ENCODE measurements at regions not wholly inside any gene's neighbourhood (a gene's known extent, or its start where the extent isn't known, plus 50 kb on each side); places are given as distances from the start of the nearest gene placed in this dataset.

DNA sequence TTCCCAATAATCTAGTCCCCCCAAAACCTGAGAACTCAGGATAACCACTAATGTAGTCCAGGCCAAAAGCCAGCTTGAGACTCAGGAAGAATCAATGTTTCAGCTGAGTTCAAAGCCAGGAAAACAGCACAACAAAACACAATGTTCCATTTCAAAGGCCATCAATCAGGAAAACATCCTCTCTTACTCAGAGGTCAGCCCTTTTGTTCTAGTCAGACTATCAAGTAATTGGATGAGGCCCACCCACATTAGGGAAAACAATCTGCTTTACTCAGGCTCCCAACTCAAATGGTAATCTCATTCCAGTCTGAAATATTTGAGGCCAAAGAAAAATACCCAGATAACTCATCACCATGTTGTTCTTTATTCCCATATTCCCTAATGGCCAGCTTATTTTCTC lies 152.2 kb downstream of the SDHAF3 start (continued):
- TF ChIP-seq, protein P1, sequence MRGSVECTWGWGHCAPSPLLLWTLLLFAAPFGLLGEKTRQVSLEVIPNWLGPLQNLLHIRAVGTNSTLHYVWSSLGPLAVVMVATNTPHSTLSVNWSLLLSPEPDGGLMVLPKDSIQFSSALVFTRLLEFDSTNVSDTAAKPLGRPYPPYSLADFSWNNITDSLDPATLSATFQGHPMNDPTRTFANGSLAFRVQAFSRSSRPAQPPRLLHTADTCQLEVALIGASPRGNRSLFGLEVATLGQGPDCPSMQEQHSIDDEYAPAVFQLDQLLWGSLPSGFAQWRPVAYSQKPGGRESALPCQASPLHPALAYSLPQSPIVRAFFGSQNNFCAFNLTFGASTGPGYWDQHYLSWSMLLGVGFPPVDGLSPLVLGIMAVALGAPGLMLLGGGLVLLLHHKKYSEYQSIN (CRISPR knock-in tag; IDR thresholded peaks at IDR 0.05; ENCODE audit: borderline replicate concordance): no peak
- TF ChIP-seq ONECUT2 (CRISPR knock-in tag; IDR thresholded peaks at IDR 0.05) (no peak), BORCS8-MEF2B (CRISPR knock-in tag; IDR thresholded peaks at IDR 0.05) (no peak), SOX6 (IDR thresholded peaks at IDR 0.05) (no peak), SOX6 (CRISPR knock-in tag; IDR thresholded peaks at IDR 0.05) (no peak), PHF8 (CRISPR knock-in tag; IDR thresholded peaks at IDR 0.05) (no peak), MXD4 (CRISPR knock-in tag; IDR thresholded peaks at IDR 0.05) (no peak), HOXA7 (CRISPR knock-in tag; IDR thresholded peaks at IDR 0.05) (no peak)

DNA sequence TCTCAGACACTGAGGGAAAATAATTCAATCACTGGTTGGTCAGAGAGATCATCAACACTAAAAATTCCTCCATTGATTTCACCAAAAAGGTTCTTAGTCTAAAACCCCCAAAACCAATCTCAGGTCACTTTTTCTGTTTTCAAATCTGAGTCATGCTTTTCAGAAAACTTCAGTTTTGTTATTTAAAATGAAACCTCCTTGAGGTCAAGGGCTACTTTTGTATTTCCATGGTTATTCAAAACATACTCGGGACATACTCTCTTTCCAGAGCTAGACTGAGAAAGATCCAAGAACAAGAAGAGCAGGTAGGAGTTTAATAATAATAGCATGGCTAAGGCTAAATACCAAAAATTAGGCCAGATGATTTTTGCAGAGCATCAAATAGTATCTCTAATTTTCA lies 152.8 kb downstream of the SDHAF3 start:
- Histone ChIP-seq H3K79me2 (ENCODE audit: insufficient read depth, low read length) (no peaks in the 10 kb centered on the region), H3K9me3 (ENCODE audit: low read length) (no peaks in the 10 kb centered on the region), H3K27ac (ENCODE audit: extremely low read length, insufficient read depth, low read length) (no peak overlapping the region), H2AFZ (ENCODE audit: low read length) (no peak overlapping the region), H3K36me3 (replicated peaks in 1 of 2; ENCODE audit: control insufficient read depth in 1 of 2, insufficient read depth in 2 of 2, low read length in 2 of 2) (no peaks in the 10 kb centered on the region), H3K4me2 (ENCODE audit: low read depth, low read length) (no peak overlapping the region), H3K4me3 (replicated peaks in 1 of 3; ENCODE audit: insufficient read depth in 1 of 3, low read depth in 2 of 3, low read length in 3 of 3) (no peak overlapping the region), H3K27me3 (ENCODE audit: control insufficient read depth in 1 of 2, insufficient read depth in 2 of 2, low read length in 2 of 2) (peaks cover 0 to 8% of the 10 kb centered on the region in 2 experiments; a peak in 2 of 5 replicates), H3K9ac (ENCODE audit: insufficient read depth, low read depth, low read length) (no peak overlapping the region), H4K20me1 (ENCODE audit: insufficient read depth, low read length) (no peaks in the 10 kb centered on the region), H3K4me1 (ENCODE audit: insufficient read depth, low read length) (no peaks in the 10 kb centered on the region)
- ChIA-PET CTCF (ENCODE audit: low intra/inter-chr PET ratio, low total read pairs) (no interaction called here), POLR2A (no interaction called here)
- intact Hi-C loops (cut with micrococcal nuclease; ENCODE audit: unreplicated experiment) (no loop called here), in situ Hi-C loops (cut with HindIII; ENCODE audit: extremely low pct_ligation_motif_present, low pct_unique_long_range_greater_than_20kb) (no loop called here)
- no TSS peak for BruUV-seq (replicated peaks)
- ATAC-seq (no peak), DNase-seq (ENCODE audit: low spot score) (no peak), FAIRE-seq (no peak)
- WGBS (ENCODE audit: low lambda C conversion rate): 0% methylated on average over 1 of the region's 1 CpG
- TF ChIP-seq ZNF335 (CRISPR knock-in tag; IDR thresholded peaks at IDR 0.05) (no peak), ZNF512B (CRISPR knock-in tag; IDR thresholded peaks at IDR 0.05; ENCODE audit: borderline replicate concordance) (no peak), NFIB (CRISPR knock-in tag; IDR thresholded peaks at IDR 0.05; ENCODE audit: borderline replicate concordance) (no peak), PLRG1 (conservative IDR thresholded peaks at IDR 0.05) (no peak), ZNF670 (CRISPR knock-in tag; IDR thresholded peaks at IDR 0.05; ENCODE audit: borderline replicate concordance) (no peak)
- TF ChIP-seq, protein P2, sequence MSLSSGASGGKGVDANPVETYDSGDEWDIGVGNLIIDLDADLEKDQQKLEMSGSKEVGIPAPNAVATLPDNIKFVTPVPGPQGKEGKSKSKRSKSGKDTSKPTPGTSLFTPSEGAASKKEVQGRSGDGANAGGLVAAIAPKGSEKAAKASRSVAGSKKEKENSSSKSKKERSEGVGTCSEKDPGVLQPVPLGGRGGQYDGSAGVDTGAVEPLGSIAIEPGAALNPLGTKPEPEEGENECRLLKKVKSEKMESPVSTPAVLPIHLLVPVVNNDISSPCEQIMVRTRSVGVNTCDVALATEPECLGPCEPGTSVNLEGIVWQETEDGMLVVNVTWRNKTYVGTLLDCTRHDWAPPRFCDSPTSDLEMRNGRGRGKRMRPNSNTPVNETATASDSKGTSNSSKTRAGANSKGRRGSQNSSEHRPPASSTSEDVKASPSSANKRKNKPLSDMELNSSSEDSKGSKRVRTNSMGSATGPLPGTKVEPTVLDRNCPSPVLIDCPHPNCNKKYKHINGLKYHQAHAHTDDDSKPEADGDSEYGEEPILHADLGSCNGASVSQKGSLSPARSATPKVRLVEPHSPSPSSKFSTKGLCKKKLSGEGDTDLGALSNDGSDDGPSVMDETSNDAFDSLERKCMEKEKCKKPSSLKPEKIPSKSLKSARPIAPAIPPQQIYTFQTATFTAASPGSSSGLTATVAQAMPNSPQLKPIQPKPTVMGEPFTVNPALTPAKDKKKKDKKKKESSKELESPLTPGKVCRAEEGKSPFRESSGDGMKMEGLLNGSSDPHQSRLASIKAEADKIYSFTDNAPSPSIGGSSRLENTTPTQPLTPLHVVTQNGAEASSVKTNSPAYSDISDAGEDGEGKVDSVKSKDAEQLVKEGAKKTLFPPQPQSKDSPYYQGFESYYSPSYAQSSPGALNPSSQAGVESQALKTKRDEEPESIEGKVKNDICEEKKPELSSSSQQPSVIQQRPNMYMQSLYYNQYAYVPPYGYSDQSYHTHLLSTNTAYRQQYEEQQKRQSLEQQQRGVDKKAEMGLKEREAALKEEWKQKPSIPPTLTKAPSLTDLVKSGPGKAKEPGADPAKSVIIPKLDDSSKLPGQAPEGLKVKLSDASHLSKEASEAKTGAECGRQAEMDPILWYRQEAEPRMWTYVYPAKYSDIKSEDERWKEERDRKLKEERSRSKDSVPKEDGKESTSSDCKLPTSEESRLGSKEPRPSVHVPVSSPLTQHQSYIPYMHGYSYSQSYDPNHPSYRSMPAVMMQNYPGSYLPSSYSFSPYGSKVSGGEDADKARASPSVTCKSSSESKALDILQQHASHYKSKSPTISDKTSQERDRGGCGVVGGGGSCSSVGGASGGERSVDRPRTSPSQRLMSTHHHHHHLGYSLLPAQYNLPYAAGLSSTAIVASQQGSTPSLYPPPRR (CRISPR knock-in tag; IDR thresholded peaks at IDR 0.05; ENCODE audit: borderline replicate concordance): no peak
- TF ChIP-seq, protein P3, sequence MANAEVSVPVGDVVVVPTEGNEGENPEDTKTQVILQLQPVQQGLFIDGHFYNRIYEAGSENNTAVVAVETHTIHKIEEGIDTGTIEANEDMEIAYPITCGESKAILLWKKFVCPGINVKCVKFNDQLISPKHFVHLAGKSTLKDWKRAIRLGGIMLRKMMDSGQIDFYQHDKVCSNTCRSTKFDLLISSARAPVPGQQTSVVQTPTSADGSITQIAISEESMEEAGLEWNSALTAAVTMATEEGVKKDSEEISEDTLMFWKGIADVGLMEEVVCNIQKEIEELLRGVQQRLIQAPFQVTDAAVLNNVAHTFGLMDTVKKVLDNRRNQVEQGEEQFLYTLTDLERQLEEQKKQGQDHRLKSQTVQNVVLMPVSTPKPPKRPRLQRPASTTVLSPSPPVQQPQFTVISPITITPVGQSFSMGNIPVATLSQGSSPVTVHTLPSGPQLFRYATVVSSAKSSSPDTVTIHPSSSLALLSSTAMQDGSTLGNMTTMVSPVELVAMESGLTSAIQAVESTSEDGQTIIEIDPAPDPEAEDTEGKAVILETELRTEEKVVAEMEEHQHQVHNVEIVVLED (CRISPR knock-in tag; IDR thresholded peaks at IDR 0.05; ENCODE audit: borderline replicate concordance): no peak

All from HepG2 (cell line).